ENCODE measurements at regions not wholly inside any gene's neighbourhood (a gene's known extent, or its start where the extent isn't known, plus 50 kb on each side); places are given as distances from the start of the nearest gene placed in this dataset.

- TF ChIP-seq CTCF (IDR thresholded peaks at IDR 0.05) (no peak), POLR2A (IDR thresholded peaks at IDR 0.05) (no peak), EP300 (IDR thresholded peaks at IDR 0.05) (no peak)
Measured at GRCh38 chr18:34039611-34040010, 185.1 kb downstream of the NOL4 start.

All from tibial nerve (tissue), 4 donors.